GM12878 (cell line): ENCODE measurements at regions not wholly inside any gene's neighbourhood (a gene's known extent, or its start where the extent isn't known, plus 50 kb on each side); places are given as distances from the start of the nearest gene placed in this dataset.

Experiments used
- ATAC-seq: fragments of 200-7000 bp; cut with Tn5 transposase; 3 replicates; pipeline ENCODE4 v1.9.1; 2020; ENCODE audit warnings: mild to moderate bottlenecking, moderate library complexity
- BruUV-seq: library from RNA; stranded (reverse); fragments of 400-500 nt; replicated peaks from 2 replicates; lab custom pipeline; 2021; lab: Mats Ljungman, UMichigan
- CTCF ChIA-PET: fragments of 300-600 bp; sonication (Branson Sonifier 250); formaldehyde crosslinking; extraction: SDS; loops from one replicate; lab custom pipeline; 2021; ENCODE audit warnings: inconsistent platforms; lab: Yijun Ruan, JAX
- POLR2A ChIA-PET: fragments of 350-600 bp; formaldehyde crosslinking; extraction: SDS; loops from one replicate; lab custom pipeline; 2021; ENCODE audit warnings: inconsistent platforms; lab: Charles Lee
- RAD21 ChIA-PET: fragments of 300-600 bp; sonication (Branson Sonifier 250); formaldehyde crosslinking; loops from one replicate; lab custom pipeline; 2023; ENCODE audit warnings: antibody characterized with exemption; ENCODE audit not compliant: unreplicated experiment; lab: Charles Lee
- SMC1A ChIA-PET: fragments of 300-600 bp; sonication (Branson Sonifier 250); formaldehyde crosslinking; loops from one replicate; lab custom pipeline; 2023; ENCODE audit not compliant: unreplicated experiment, uncharacterized antibody; lab: Charles Lee
- DNase-seq: peaks from one replicate; pipeline ENCODE4 v3.0.0-alpha.2; 2011; ENCODE audit warnings: low read depth, low spot score
- FAIRE-seq: peaks from 3 replicates; lab custom pipeline; 2011; peaks lifted over from hg19 to GRCh38; lab: Jason Lieb, UNC
- H2AFZ ChIP-seq: 2 replicates; pipeline ENCODE4 v1.6.0; 2011; ENCODE audit warnings: low read depth, low read length, control low read depth; ENCODE audit not compliant: control insufficient read depth
- H3K27ac ChIP-seq: 2 replicates; pipeline ENCODE4 v1.5.1; 2011; ENCODE audit warnings: control low read depth; ENCODE audit not compliant: control insufficient read depth, insufficient read depth
- H3K27me3 ChIP-seq, 2 experiments: replicated peaks in 1 of 2; 2 replicates each; pipeline versions ENCODE4 v1.6.0 to v1.6.1; 2011; ENCODE audit warnings: low read length in 1 of 2; ENCODE audit not compliant: control insufficient read depth in 2 of 2, insufficient read depth in 2 of 2
- H3K36me3 ChIP-seq, 2 experiments: 2 replicates each; pipeline ENCODE4 v1.5.1; 2011; ENCODE audit warnings: low read length in 1 of 2; ENCODE audit not compliant: control insufficient read depth in 2 of 2, insufficient read depth in 2 of 2
- H3K4me1 ChIP-seq: 2 replicates; pipeline ENCODE4 v1.6.1; 2011; ENCODE audit warnings: mild to moderate bottlenecking, low read length, moderate library complexity, mixed read lengths; ENCODE audit not compliant: control insufficient read depth, insufficient read depth
- H3K4me2 ChIP-seq: 2 replicates; pipeline ENCODE4 v1.6.0; 2011; ENCODE audit warnings: control low read depth; ENCODE audit not compliant: control insufficient read depth, insufficient read depth
- H3K4me3 ChIP-seq: fragments of 200-600 bp; sonication (generic); 2 replicates; pipeline ENCODE4 v1.5.1; 2016
- H3K79me2 ChIP-seq: 2 replicates; pipeline ENCODE4 v1.6.0; 2011; ENCODE audit warnings: low read length; ENCODE audit not compliant: control insufficient read depth, insufficient read depth
- H3K9ac ChIP-seq: 2 replicates; pipeline ENCODE4 v1.8.0; 2011; ENCODE audit warnings: low read length, control low read depth, mixed read lengths; ENCODE audit not compliant: control insufficient read depth, insufficient read depth
- H3K9me3 ChIP-seq: replicated peaks from 3 replicates; pipeline ENCODE4 v1.5.1; 2011; ENCODE audit warnings: mild to moderate bottlenecking, low read length; ENCODE audit not compliant: control insufficient read depth, insufficient read depth
- H4K20me1 ChIP-seq: 2 replicates; pipeline ENCODE4 v1.6.0; 2011; ENCODE audit not compliant: control insufficient read depth, insufficient read depth
- CEBPB ChIP-seq, 2 experiments: fragments of 150-350 bp in 1 of 2; IDR thresholded peaks; 2 replicates each; pipeline ENCODE4 v1.6.1; 2012 to 2014; ENCODE audit warnings: low read depth in 2 of 2, low read length in 2 of 2, borderline replicate concordance in 1 of 2, inconsistent platforms in 1 of 2
- MXI1 ChIP-seq: fragments of 150-350 bp; IDR thresholded peaks from 2 replicates; pipeline ENCODE4 v1.6.1; 2011; ENCODE audit warnings: low read depth, mild to moderate bottlenecking, inconsistent platforms, low read length, improper control_type of control experiment
- RAD21 ChIP-seq: IDR thresholded peaks from 2 replicates; pipeline ENCODE4 v1.6.1; 2011; ENCODE audit warnings: mild to moderate bottlenecking, low read depth, low read length, moderate library complexity; ENCODE audit not compliant: insufficient read depth
- SIX5 ChIP-seq: IDR thresholded peaks from 2 replicates; pipeline ENCODE4 v1.6.1; 2011; ENCODE audit warnings: mild to moderate bottlenecking, low read depth, low read length, moderate library complexity; ENCODE audit not compliant: severe bottlenecking
- SPI1 ChIP-seq: IDR thresholded peaks from 2 replicates; pipeline ENCODE4 v1.6.1; 2011; ENCODE audit warnings: low read depth, mild to moderate bottlenecking, low read length, moderate library complexity, borderline replicate concordance; ENCODE audit not compliant: insufficient read depth
- SREBF1 ChIP-seq: IDR thresholded peaks from 2 replicates; pipeline ENCODE4 v1.6.1; 2012; ENCODE audit warnings: mild to moderate bottlenecking, low read length
- ZBED1 ChIP-seq: IDR thresholded peaks from 2 replicates; pipeline ENCODE4 v1.6.1; 2016; ENCODE audit warnings: borderline replicate concordance
- ZNF217 ChIP-seq: fragments of 450-650 bp; IDR thresholded peaks from 2 replicates; pipeline ENCODE4 v1.6.1; 2017; ENCODE audit warnings: antibody characterized with exemption, mild to moderate bottlenecking
- ZNF384 ChIP-seq: IDR thresholded peaks from 2 replicates; pipeline ENCODE4 v1.6.1; 2012; ENCODE audit warnings: low read depth, mild to moderate bottlenecking, low read length, improper control_type of control experiment, borderline replicate concordance
- WGBS: methylation state at CpG from one replicate; pipeline ENCODE4 v1.1.6; 2016; ENCODE audit warnings: low lambda C conversion rate; ENCODE audit not compliant: insufficient replicate concordance, insufficient coverage; ENCODE audit errors: missing lambda C conversion rate; 5-methylcytosine and 5-hydroxymethylcytosine counted together
- in situ Hi-C: fragments of 300-500 bp; cut with MboI; formaldehyde crosslinking; loops from 9 replicates; pipeline ENCODE4 v1.14.3; 2018; ENCODE audit warnings: mixed read lengths
- intact Hi-C: fragments of 100-400 bp; cut with micrococcal nuclease; formaldehyde crosslinking; loops from one replicate; pipeline ENCODE4 v1.14.2; 2022; ENCODE audit not compliant: unreplicated experiment
- TF ChIP-seq, protein P1 (sequence below): IDR thresholded peaks from 2 replicates; pipeline ENCODE4 v1.6.1; 2011; ENCODE audit warnings: borderline replicate concordance, low read depth, mild to moderate bottlenecking, moderate library complexity, low read length; ENCODE audit not compliant: insufficient read depth, poor library complexity, severe bottlenecking
- TF ChIP-seq, protein P2 (sequence below): IDR thresholded peaks from 2 replicates; pipeline ENCODE4 v1.6.1; 2011; ENCODE audit warnings: low read depth, low read length, improper control_type of control experiment, borderline replicate concordance

DNA sequence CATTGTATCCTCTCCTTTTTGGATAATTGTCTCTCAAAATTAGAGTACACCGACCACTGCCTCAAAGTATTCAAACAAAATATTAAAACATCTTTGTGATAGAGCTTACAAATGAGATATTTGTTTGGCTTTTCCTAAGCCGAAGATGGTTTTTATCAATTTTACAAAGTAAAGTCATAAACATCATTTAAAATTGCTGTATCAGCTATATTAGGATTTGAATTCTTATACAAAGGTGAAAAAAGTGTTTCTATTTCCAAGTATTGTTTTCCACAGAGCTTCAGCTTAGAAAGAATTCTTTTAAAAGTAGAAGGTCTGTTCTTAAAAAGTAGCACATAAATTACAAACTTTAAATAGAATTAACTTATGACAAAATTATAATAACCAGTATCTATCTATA lies 116.6 kb upstream of the IFNE start:
- FAIRE-seq (no peak), DNase-seq (no peak), ATAC-seq (no peak)
- ChIA-PET CTCF (no interaction called here), POLR2A (interaction anchor here (0.7 kb wide), 1 partner anchor 132 kb away, joined by 4 read pairs; no protein-coding TSS in a partner anchor), RAD21 (no interaction called here), SMC1A (no interaction called here)
- BruUV-seq = no TSS peak
- H3K9ac ChIP-seq = no peak overlapping the region
- no peaks in the 10 kb centered on the region for H3K79me2 ChIP-seq
- intact Hi-C loops (no loop called here), in situ Hi-C loops (no loop called here)
- H4K20me1 ChIP-seq = no peaks in the 10 kb centered on the region
- H3K9me3 ChIP-seq = no peaks in the 10 kb centered on the region
- no peak overlapping the region for H3K4me2 ChIP-seq
- no peak overlapping the region for H3K4me3 ChIP-seq
- H3K27ac ChIP-seq = no peak overlapping the region
- H3K27me3 ChIP-seq = peaks cover 0 to 2% of the 10 kb centered on the region in 2 experiments; a peak in 1 of 4 replicates
- no peak for TF ChIP-seq ZNF384
- TF ChIP-seq, protein P1, sequence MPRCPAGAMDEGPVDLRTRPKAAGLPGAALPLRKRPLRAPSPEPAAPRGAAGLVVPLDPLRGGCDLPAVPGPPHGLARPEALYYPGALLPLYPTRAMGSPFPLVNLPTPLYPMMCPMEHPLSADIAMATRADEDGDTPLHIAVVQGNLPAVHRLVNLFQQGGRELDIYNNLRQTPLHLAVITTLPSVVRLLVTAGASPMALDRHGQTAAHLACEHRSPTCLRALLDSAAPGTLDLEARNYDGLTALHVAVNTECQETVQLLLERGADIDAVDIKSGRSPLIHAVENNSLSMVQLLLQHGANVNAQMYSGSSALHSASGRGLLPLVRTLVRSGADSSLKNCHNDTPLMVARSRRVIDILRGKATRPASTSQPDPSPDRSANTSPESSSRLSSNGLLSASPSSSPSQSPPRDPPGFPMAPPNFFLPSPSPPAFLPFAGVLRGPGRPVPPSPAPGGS = no peak
- no peak for TF ChIP-seq RAD21
- TF ChIP-seq, protein P2, sequence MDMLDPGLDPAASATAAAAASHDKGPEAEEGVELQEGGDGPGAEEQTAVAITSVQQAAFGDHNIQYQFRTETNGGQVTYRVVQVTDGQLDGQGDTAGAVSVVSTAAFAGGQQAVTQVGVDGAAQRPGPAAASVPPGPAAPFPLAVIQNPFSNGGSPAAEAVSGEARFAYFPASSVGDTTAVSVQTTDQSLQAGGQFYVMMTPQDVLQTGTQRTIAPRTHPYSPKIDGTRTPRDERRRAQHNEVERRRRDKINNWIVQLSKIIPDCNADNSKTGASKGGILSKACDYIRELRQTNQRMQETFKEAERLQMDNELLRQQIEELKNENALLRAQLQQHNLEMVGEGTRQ = no peak
- TF ChIP-seq MXI1 = no peak
- TF ChIP-seq CEBPB (IDR thresholded peaks at IDR 0.05; ENCODE audit: borderline replicate concordance in 1 of 2, low read depth in 2 of 2, low read length in 2 of 2) = no peak
- no peak for TF ChIP-seq SIX5
- no peak for TF ChIP-seq SPI1
- no peak for TF ChIP-seq ZBED1
- no peak for TF ChIP-seq SREBF1
- TF ChIP-seq ZNF217 = no peak
- WGBS = 2% methylated on average over 2 of the region's 2 CpGs
- no peaks in the 10 kb centered on the region for H3K4me1 ChIP-seq
- no peaks in the 10 kb centered on the region for H3K36me3 ChIP-seq
- H2AFZ ChIP-seq = no peak overlapping the region
